ENCODE measurements at regions not wholly inside any gene's neighbourhood (a gene's known extent, or its start where the extent isn't known, plus 50 kb on each side); places are given as distances from the start of the nearest gene placed in this dataset.

GRCh38 chr2:177076636-177077179 lies 135.9 kb upstream of the HNRNPA3 start:
- Histone ChIP-seq H3K9me3 (ENCODE audit: control insufficient read depth in 4 of 4, low read length in 3 of 4) (peaks cover 0 to 1% (median 0%) of the 10 kb centered on the region in 4 donors), H3K4me1 (ENCODE audit: control insufficient read depth in 4 of 4, insufficient read depth in 4 of 4, low read length in 3 of 4) (no peaks in the 10 kb centered on the region), H3K4me3 (ENCODE audit: low read depth in 1 of 3, low read length in 3 of 3) (no peak overlapping the region), H3K9ac (ENCODE audit: low read depth in 1 of 2, low read length in 2 of 2) (no peak overlapping the region), H3K36me3 (ENCODE audit: control insufficient read depth in 4 of 4, insufficient read depth in 3 of 4, low read depth in 1 of 4, low read length in 3 of 4) (no peaks in the 10 kb centered on the region), H3K27ac (ENCODE audit: low read depth in 1 of 2, low read length in 2 of 2) (no peak overlapping the region), H3K27me3 (ENCODE audit: control insufficient read depth in 4 of 4, insufficient read depth in 4 of 4, low read length in 3 of 4) (peaks cover 0 to 5% (median 0%) of the 10 kb centered on the region in 4 donors)
- no peak for DNase-seq (ENCODE audit: low spot score)
- TF ChIP-seq JUND (IDR thresholded peaks at IDR 0.05) (no peak), TAF1 (conservative IDR thresholded peaks at IDR 0.05) (no peak), REST (IDR thresholded peaks at IDR 0.05) (no peak), ATF3 (IDR thresholded peaks at IDR 0.05) (no peak), HNF4A (conservative IDR thresholded peaks at IDR 0.05) (no peak), RXRA (IDR thresholded peaks at IDR 0.05) (no peak), ZBTB33 (IDR thresholded peaks at IDR 0.05) (no peak), SP1 (IDR thresholded peaks at IDR 0.05) (no peak), YY1 (IDR thresholded peaks at IDR 0.05) (no peak), EGR1 (IDR thresholded peaks at IDR 0.05; ENCODE audit: low read depth in 2 of 2) (no peak), NR2F2 (IDR thresholded peaks at IDR 0.05) (no peak)
- WGBS: 57% methylated on average over 4 of the region's 4 CpGs

GRCh38 chr2:177077778-177078177 lies 134.8 kb upstream of the HNRNPA3 start:
- Histone ChIP-seq H3K27ac (ENCODE audit: low read depth in 1 of 2, low read length in 2 of 2) (no peak overlapping the region), H3K27me3 (ENCODE audit: control insufficient read depth in 4 of 4, insufficient read depth in 4 of 4, low read length in 3 of 4) (peaks cover 0 to 5% (median 0%) of the 10 kb centered on the region in 4 donors), H3K9ac (ENCODE audit: low read depth in 1 of 2, low read length in 2 of 2) (no peak overlapping the region), H3K36me3 (ENCODE audit: control insufficient read depth in 4 of 4, insufficient read depth in 3 of 4, low read depth in 1 of 4, low read length in 3 of 4) (no peaks in the 10 kb centered on the region), H3K4me1 (ENCODE audit: control insufficient read depth in 4 of 4, insufficient read depth in 4 of 4, low read length in 3 of 4) (no peaks in the 10 kb centered on the region), H3K4me3 (ENCODE audit: low read depth in 1 of 3, low read length in 3 of 3) (no peak overlapping the region), H3K9me3 (ENCODE audit: control insufficient read depth in 4 of 4, low read length in 3 of 4) (peaks cover 0 to 1% (median 0%) of the 10 kb centered on the region in 4 donors)
- 67% methylated on average over 2 of the region's 2 CpGs for WGBS
- no peak for DNase-seq (ENCODE audit: low spot score)
- TF ChIP-seq ATF3 (IDR thresholded peaks at IDR 0.05) (no peak), ZBTB33 (IDR thresholded peaks at IDR 0.05) (no peak), NR2F2 (IDR thresholded peaks at IDR 0.05) (no peak), RXRA (IDR thresholded peaks at IDR 0.05) (no peak), TAF1 (conservative IDR thresholded peaks at IDR 0.05) (no peak), CTCF (IDR thresholded peaks at IDR 0.05; ENCODE audit: low read depth, low read length, missing input control) (no peak), YY1 (IDR thresholded peaks at IDR 0.05) (no peak), JUND (IDR thresholded peaks at IDR 0.05) (no peak)
